Neural progenitor cell (in vitro differentiated cells): ENCODE measurements at regions not wholly inside any gene's neighbourhood (a gene's known extent, or its start where the extent isn't known, plus 50 kb on each side); places are given as distances from the start of the nearest gene placed in this dataset.

Source experiments
- EZH2 ChIP-seq: fragments of 200-600 bp; sonication (generic); IDR thresholded peaks from 2 replicates; pipeline ENCODE4 v1.6.1; 2017; ENCODE audit warnings: antibody characterized with exemption, mild to moderate bottlenecking, moderate library complexity
- EZH2phosphoT487 ChIP-seq: fragments of 200-600 bp; sonication (generic); IDR thresholded peaks from 2 replicates; pipeline ENCODE4 v1.6.1; 2017; ENCODE audit warnings: antibody characterized with exemption
- TF ChIP-seq, protein P1 (sequence below): fragments of 200-600 bp; sonication (generic); IDR thresholded peaks from 2 replicates; pipeline ENCODE4 v1.5.1; 2017; ENCODE audit warnings: antibody characterized with exemption, mild to moderate bottlenecking

DNA sequence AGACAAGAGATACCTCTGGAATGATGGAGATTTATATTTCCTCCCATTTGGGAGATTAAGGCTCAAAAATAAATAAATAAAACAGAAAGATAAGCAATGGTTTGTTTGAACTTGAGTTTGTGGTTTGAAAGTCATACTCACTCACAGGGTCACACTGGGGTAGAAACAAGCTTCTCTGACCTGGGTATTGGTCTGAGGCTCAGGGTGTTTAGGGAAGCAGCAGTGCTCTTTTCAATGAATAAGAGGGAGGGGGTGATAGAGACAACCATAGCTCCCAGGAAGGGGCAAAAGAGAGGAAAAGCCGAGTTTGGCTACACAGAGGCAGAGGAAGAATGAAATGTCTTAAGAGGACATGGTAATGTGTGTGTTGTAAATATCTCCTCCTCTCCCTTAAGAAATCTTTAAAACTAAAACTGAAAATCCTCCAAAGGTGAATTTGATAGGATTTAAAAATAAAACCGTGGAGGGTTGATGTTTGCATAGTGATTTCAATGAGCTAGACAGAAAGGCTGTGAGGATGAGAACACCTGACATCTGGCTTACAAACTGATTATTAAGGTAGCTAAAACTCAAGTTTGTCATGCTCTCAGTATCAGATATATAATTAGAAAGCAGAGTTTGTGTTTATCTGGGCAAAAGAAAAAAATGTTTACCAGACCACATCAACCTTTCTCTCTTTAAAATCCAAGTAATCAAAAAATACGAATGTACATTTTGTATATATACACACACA lies 159.9 kb upstream of the TMEFF2 start:
- TF ChIP-seq, protein P1, sequence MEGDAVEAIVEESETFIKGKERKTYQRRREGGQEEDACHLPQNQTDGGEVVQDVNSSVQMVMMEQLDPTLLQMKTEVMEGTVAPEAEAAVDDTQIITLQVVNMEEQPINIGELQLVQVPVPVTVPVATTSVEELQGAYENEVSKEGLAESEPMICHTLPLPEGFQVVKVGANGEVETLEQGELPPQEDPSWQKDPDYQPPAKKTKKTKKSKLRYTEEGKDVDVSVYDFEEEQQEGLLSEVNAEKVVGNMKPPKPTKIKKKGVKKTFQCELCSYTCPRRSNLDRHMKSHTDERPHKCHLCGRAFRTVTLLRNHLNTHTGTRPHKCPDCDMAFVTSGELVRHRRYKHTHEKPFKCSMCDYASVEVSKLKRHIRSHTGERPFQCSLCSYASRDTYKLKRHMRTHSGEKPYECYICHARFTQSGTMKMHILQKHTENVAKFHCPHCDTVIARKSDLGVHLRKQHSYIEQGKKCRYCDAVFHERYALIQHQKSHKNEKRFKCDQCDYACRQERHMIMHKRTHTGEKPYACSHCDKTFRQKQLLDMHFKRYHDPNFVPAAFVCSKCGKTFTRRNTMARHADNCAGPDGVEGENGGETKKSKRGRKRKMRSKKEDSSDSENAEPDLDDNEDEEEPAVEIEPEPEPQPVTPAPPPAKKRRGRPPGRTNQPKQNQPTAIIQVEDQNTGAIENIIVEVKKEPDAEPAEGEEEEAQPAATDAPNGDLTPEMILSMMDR = no peak
- TF ChIP-seq EZH2 (no peak), EZH2phosphoT487 (no peak)
